NCI-H510A (cell line): ENCODE measurements at regions not wholly inside any gene's neighbourhood (a gene's known extent, or its start where the extent isn't known, plus 50 kb on each side); places are given as distances from the start of the nearest gene placed in this dataset.
"Not testable (repeated sequence)": the region's sequence is repeated elsewhere in the genome, so short reads cannot be mapped to it uniquely, and the experiment has no call there.

Source experiments
- DNase-seq: peaks from one replicate; lab custom pipeline; 2025; lab: John Stamatoyannopoulos, UW

GRCh38 chr7:145919712-145920111, 196.9 kb upstream of the CNTNAP2 start:
- no peak for DNase-seq

GRCh38 chr7:145916776-145917175, 199.8 kb upstream of the CNTNAP2 start:
- DNase-seq: no peak

- no peak for DNase-seq
Observed at GRCh38 chr7:145915679-145916078, 200.9 kb upstream of the CNTNAP2 start.

- DNase-seq: no peak
Observed at GRCh38 chr7:145909991-145910513, 206.5 kb upstream of the CNTNAP2 start.

GRCh38 chr7:145903658-145904057, 212.9 kb upstream of the CNTNAP2 start:
- DNase-seq: no peak

GRCh38 chr7:145902123-145902522, 214.5 kb upstream of the CNTNAP2 start:
- DNase-seq: no peak

GRCh38 chr7:145899938-145900337, 216.7 kb upstream of the CNTNAP2 start:
- DNase-seq: no peak

- DNase-seq: no peak
Observed at GRCh38 chr7:145893925-145894535, 222.6 kb upstream of the CNTNAP2 start.

GRCh38 chr7:145884716-145885514, 231.7 kb upstream of the CNTNAP2 start:
- DNase-seq: peak; percentile 45

- DNase-seq: no peak
Observed at GRCh38 chr7:145876376-145876775, 240.2 kb upstream of the CNTNAP2 start.

GRCh38 chr7:145875267-145875666, 241.3 kb upstream of the CNTNAP2 start:
- no peak for DNase-seq

GRCh38 chr7:145868935-145869334, 247.7 kb upstream of the CNTNAP2 start:
- DNase-seq: no peak

- DNase-seq: no peak
Observed at GRCh38 chr7:145862212-145862611, 254.4 kb upstream of the CNTNAP2 start.

GRCh38 chr7:145860809-145861208, 255.8 kb upstream of the CNTNAP2 start:
- DNase-seq: no peak

- DNase-seq: no peak
Observed at GRCh38 chr7:145850636-145851035, 266.0 kb upstream of the CNTNAP2 start.

GRCh38 chr7:145848691-145849090, 267.9 kb upstream of the CNTNAP2 start:
- DNase-seq: no peak

GRCh38 chr7:145845345-145845744, 271.3 kb upstream of the CNTNAP2 start:
- no peak for DNase-seq

- no peak for DNase-seq
Observed at GRCh38 chr7:145839814-145840213, 276.8 kb upstream of the CNTNAP2 start.

- no peak for DNase-seq
Observed at GRCh38 chr7:145831616-145832206, 284.9 kb upstream of the CNTNAP2 start.

- DNase-seq: no peak
Observed at GRCh38 chr7:145817687-145818086, 298.9 kb upstream of the CNTNAP2 start.

- DNase-seq: no peak
Observed at GRCh38 chr7:145812218-145812617, 304.4 kb upstream of the CNTNAP2 start.

GRCh38 chr7:145805496-145805895, 311.1 kb upstream of the CNTNAP2 start:
- DNase-seq: not testable (repeated sequence)

- DNase-seq: no peak
Observed at GRCh38 chr7:145797507-145797906, 319.1 kb upstream of the CNTNAP2 start.
